Karpas-422 (cell line): ENCODE measurements at regions not wholly inside any gene's neighbourhood (a gene's known extent, or its start where the extent isn't known, plus 50 kb on each side); places are given as distances from the start of the nearest gene placed in this dataset.

Experiments
- DNase-seq: peaks from one replicate; pipeline ENCODE4 v3.0.0-alpha.2; 2015
- H2AFZ ChIP-seq: fragments of 200-600 bp; sonication (generic); 2 replicates; pipeline ENCODE4 v1.6.1; 2014; ENCODE audit warnings: antibody characterized with exemption, low read length, mixed read lengths
- H3K27ac ChIP-seq: fragments of 200-600 bp; sonication (generic); 2 replicates; pipeline ENCODE4 v1.5.1; 2014; ENCODE audit warnings: mild to moderate bottlenecking, low read length, moderate library complexity
- H3K27me3 ChIP-seq: fragments of 200-600 bp; sonication (generic); 2 replicates; pipeline ENCODE4 v1.6.1; 2014; ENCODE audit warnings: low read length, mixed read lengths
- H3K36me3 ChIP-seq: fragments of 200-600 bp; sonication (generic); 2 replicates; pipeline ENCODE4 v1.6.1; 2014; ENCODE audit warnings: low read length, mixed read lengths; ENCODE audit not compliant: insufficient read depth
- H3K4me1 ChIP-seq: fragments of 200-600 bp; sonication (generic); 2 replicates; pipeline ENCODE4 v1.6.1; 2014; ENCODE audit warnings: mild to moderate bottlenecking, low read length, mixed read lengths
- H3K4me2 ChIP-seq: fragments of 200-600 bp; sonication (generic); 2 replicates; pipeline ENCODE4 v1.6.1; 2014; ENCODE audit warnings: low read length, low read depth, mild to moderate bottlenecking; ENCODE audit not compliant: poor library complexity, severe bottlenecking
- H3K4me3 ChIP-seq: fragments of 200-600 bp; sonication (generic); 2 replicates; pipeline ENCODE4 v1.5.1; 2014; ENCODE audit warnings: mild to moderate bottlenecking, antibody characterized with exemption, low read length, mixed read lengths
- H3K79me2 ChIP-seq: fragments of 200-600 bp; sonication (generic); 2 replicates; pipeline ENCODE4 v1.6.1; 2014; ENCODE audit warnings: mild to moderate bottlenecking, low read length, mixed read lengths
- H3K9ac ChIP-seq: fragments of 200-600 bp; sonication (generic); 2 replicates; pipeline ENCODE4 v1.6.0; 2014; ENCODE audit warnings: low read length
- H3K9me2 ChIP-seq: fragments of 200-600 bp; sonication (generic), shearing (Covaris generic); replicated peaks from 2 replicates; pipeline ENCODE4 v1.6.0; 2014; ENCODE audit warnings: mild to moderate bottlenecking, low read length, moderate library complexity; ENCODE audit not compliant: insufficient read depth
- H3K9me3 ChIP-seq: fragments of 300-700, 200-600 bp; sonication (generic); 2 replicates; pipeline ENCODE4 v1.6.1; 2014; ENCODE audit warnings: low read length, mixed read lengths
- H4K20me1 ChIP-seq: fragments of 200-600 bp; sonication (generic); 2 replicates; pipeline ENCODE4 v1.6.1; 2014; ENCODE audit warnings: mild to moderate bottlenecking, antibody characterized with exemption, low read length, low read depth; ENCODE audit not compliant: insufficient read depth

DNA sequence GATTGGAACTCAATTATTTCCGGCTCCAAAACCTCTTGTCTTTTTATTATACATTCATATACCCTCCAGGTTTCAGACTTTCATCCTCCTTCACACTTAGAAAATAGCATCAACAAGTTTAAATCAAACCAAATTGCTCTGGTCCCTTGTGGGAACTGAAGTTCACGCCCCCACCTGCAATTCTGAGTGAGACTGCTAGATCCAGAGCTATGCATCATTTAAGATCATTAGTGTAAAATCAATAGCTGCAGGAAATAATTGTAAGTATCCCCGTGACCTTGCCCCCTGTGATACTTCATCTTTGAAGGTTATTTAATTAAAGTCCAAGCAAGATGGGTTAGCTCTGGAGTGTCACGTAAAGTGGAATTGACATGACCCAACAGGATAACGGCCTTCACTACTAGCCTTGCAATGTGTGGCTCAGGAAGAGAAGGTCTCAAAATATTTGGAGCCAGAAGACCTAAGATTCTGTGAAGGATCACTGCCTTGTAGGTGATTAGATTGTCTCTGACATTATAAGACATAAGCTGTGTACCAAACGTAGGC lies 742.2 kb upstream of the LRRC4C start:
- H3K9me3 ChIP-seq = peaks cover 15% of the 10 kb centered on the region
- H3K36me3 ChIP-seq = no peaks in the 10 kb centered on the region
- H3K79me2 ChIP-seq = no peaks in the 10 kb centered on the region
- no peaks in the 10 kb centered on the region for H4K20me1 ChIP-seq
- no peak for DNase-seq
- H3K4me3 ChIP-seq = no peak overlapping the region
- H3K4me2 ChIP-seq = no peak overlapping the region
- H3K9me2 ChIP-seq = no peaks in the 10 kb centered on the region
- H3K27me3 ChIP-seq = no peaks in the 10 kb centered on the region
- H3K4me1 ChIP-seq = no peaks in the 10 kb centered on the region
- H3K9ac ChIP-seq = no peak overlapping the region
- no peak overlapping the region for H3K27ac ChIP-seq
- H2AFZ ChIP-seq = no peak overlapping the region

DNA sequence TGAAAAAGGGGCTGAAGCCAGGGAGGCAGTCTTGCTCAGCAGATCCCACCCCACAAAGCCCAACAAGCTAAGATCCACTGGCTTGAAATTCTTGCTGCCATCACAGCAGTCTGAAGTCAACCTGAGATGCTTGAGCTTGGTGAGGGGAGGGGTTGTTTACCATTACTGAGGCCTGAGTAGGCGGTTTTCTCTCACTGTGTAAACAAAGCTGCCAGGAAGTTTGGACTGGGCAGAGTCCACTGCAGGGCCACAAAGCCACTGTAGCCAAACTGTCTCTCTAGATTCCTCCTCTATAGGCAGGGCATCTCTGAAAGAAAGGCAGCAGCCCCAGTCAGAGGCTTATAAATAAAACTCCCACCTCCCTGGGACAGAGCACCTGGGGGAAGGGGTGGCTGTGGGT lies 746.1 kb upstream of the LRRC4C start:
- Histone ChIP-seq H3K27ac (no peak overlapping the region), H3K79me2 (no peaks in the 10 kb centered on the region), H3K9ac (no peak overlapping the region), H3K4me3 (no peak overlapping the region), H4K20me1 (no peaks in the 10 kb centered on the region), H3K36me3 (no peaks in the 10 kb centered on the region), H3K9me2 (no peaks in the 10 kb centered on the region), H3K4me1 (no peaks in the 10 kb centered on the region), H3K9me3 (peaks cover 4% of the 10 kb centered on the region; the same call in 1 of the 2 replicates), H2AFZ (no peak overlapping the region), H3K27me3 (no peaks in the 10 kb centered on the region), H3K4me2 (no peak overlapping the region)
- no peak for DNase-seq

DNA sequence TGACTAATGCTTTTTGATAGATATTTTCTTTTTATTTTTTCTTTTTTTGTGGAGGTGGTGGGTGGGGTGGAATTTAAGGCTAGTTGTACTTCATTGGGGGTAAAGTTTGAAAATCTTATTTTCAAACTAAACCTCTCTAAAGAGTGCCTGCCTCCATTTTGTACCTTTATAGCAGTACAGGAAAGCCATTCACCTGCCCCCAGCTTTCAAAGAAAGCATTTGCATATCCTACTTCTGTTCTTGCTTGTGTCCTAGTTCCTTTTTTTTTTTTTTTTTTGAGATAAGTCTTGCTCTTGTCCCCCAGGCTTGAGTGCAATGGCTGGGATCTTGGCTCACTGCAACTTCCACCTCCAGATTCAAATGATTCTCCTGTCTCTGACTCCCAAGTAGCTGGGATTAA lies 766.2 kb upstream of the LRRC4C start:
- peaks cover 10% of the 10 kb centered on the region for H3K9me3 ChIP-seq
- no peaks in the 10 kb centered on the region for H4K20me1 ChIP-seq
- H3K27ac ChIP-seq = no peak overlapping the region
- no peak for DNase-seq
- no peaks in the 10 kb centered on the region for H3K9me2 ChIP-seq
- no peaks in the 10 kb centered on the region for H3K4me1 ChIP-seq
- H3K4me2 ChIP-seq = no peak overlapping the region
- H3K27me3 ChIP-seq = no peaks in the 10 kb centered on the region
- no peak overlapping the region for H3K9ac ChIP-seq
- H3K79me2 ChIP-seq = no peaks in the 10 kb centered on the region
- H2AFZ ChIP-seq = no peak overlapping the region
- no peak overlapping the region for H3K4me3 ChIP-seq
- H3K36me3 ChIP-seq = no peaks in the 10 kb centered on the region

DNA sequence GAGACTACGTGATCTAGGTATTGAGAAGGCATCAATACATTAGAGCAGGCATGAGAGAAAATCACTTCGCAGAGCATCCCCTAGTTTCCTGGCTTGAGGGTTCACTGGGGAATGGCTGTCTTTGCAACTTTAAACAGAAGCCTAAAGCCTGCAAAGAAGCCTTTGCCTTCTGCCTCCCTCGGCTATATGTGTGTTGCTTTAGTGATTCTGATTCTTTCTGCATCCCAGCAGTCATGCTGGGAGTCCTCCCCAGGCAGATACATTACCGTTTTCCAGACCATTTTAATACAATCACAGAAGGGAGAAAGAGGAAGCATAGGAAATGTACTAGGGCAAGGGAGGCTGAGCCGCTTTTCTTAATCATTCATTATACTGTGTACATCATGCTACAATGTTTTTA lies 773.2 kb upstream of the LRRC4C start:
- Histone ChIP-seq H3K9me2 (no peaks in the 10 kb centered on the region), H2AFZ (no peak overlapping the region), H3K4me3 (no peak overlapping the region), H3K4me2 (no peak overlapping the region), H3K9me3 (peaks cover 9% of the 10 kb centered on the region; the same call in 1 of the 2 replicates), H3K27ac (no peak overlapping the region), H3K27me3 (no peaks in the 10 kb centered on the region), H3K79me2 (no peaks in the 10 kb centered on the region), H4K20me1 (no peaks in the 10 kb centered on the region), H3K4me1 (no peaks in the 10 kb centered on the region), H3K9ac (no peak overlapping the region), H3K36me3 (no peaks in the 10 kb centered on the region)
- DNase-seq = no peak

DNA sequence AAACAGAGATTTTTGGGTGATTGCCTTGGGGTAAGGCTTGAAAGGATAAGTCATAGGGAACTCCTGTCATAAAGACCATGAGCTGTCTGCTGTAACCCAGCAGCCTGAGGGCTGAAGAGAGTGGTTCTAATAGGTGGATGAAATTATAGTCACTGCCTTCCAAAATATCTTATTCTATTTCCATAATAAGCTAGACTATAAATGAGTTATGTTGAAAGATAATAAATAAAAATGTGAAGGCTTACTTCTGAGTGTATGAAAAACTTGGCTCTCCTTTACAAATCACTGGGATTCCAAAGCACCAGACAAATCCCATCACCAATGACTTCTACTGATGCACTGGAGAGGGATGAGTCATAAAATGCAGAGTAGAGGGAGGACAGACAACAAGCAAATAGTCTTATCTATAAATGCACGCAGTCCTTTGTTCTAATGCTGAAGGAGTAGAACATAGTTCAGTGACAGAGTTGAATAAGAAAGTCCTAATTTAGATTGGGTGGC lies 775.0 kb upstream of the LRRC4C start:
- H3K36me3 ChIP-seq = no peaks in the 10 kb centered on the region
- H3K9me3 ChIP-seq = peaks cover 9% of the 10 kb centered on the region; the same call in 1 of the 2 replicates
- H2AFZ ChIP-seq = no peak overlapping the region
- DNase-seq = no peak
- H3K4me2 ChIP-seq = no peak overlapping the region
- H4K20me1 ChIP-seq = no peaks in the 10 kb centered on the region
- H3K4me1 ChIP-seq = no peaks in the 10 kb centered on the region
- H3K27me3 ChIP-seq = no peaks in the 10 kb centered on the region
- no peak overlapping the region for H3K4me3 ChIP-seq
- H3K79me2 ChIP-seq = no peaks in the 10 kb centered on the region
- no peak overlapping the region for H3K9ac ChIP-seq
- H3K9me2 ChIP-seq = no peaks in the 10 kb centered on the region
- no peak overlapping the region for H3K27ac ChIP-seq

DNA sequence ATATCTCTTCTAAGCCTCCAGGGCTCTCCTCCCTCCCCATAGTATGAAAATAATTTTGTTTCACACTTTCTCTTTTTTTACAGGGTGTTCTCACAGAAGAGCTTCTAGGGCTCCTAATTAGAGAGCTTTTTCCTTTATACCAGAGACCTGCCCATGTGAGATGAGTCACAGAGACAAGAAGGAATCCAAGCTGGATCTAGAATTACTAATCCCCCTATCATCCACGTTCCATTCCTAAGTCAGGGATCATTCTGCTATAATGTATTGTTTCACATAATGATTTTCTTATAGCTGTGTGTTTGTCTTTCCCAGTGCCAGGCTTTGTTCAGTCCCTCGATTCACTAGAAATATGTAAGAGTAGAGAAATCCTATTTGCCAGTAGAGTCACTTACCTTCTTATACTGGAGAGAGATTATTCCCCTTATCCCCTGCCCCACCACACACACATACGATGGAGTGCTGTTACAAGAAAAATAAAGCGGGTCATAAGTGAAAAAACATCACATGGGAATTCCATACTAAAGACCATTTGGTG lies 778.3 kb upstream of the LRRC4C start:
- Histone ChIP-seq H3K4me2 (no peak overlapping the region), H2AFZ (no peak overlapping the region), H3K4me1 (no peaks in the 10 kb centered on the region), H3K27me3 (no peaks in the 10 kb centered on the region), H3K79me2 (no peaks in the 10 kb centered on the region), H4K20me1 (no peaks in the 10 kb centered on the region), H3K4me3 (no peak overlapping the region), H3K9me2 (no peaks in the 10 kb centered on the region), H3K36me3 (no peaks in the 10 kb centered on the region), H3K27ac (no peak overlapping the region), H3K9me3 (peaks cover 9% of the 10 kb centered on the region; the same call in 1 of the 2 replicates), H3K9ac (no peak overlapping the region)
- no peak for DNase-seq

DNA sequence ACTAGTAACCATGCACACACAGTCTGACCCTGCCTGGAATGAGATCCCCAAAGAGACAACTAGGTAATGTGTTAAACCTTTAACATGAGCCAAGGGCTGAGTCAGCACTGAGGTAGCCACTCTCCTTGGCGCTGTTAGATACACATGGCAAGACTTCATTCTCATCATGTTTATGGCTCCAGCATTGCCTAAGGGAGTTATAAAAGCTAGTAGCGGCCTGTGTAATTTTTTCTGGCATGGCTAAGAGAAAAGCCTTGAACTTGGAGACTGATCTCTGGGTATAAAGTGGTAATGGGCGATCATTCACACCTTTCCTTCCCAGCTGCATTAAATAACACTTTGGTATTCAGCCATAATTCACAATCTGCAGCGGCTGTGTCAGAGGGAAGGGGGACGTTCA lies 779.7 kb upstream of the LRRC4C start:
- Histone ChIP-seq H3K4me2 (no peak overlapping the region), H3K79me2 (no peaks in the 10 kb centered on the region), H2AFZ (no peak overlapping the region), H3K9me3 (peaks cover 9% of the 10 kb centered on the region; the same call in 1 of the 2 replicates), H4K20me1 (no peaks in the 10 kb centered on the region), H3K4me3 (no peak overlapping the region), H3K27me3 (no peaks in the 10 kb centered on the region), H3K27ac (no peak overlapping the region), H3K9me2 (no peaks in the 10 kb centered on the region), H3K9ac (no peak overlapping the region), H3K36me3 (no peaks in the 10 kb centered on the region), H3K4me1 (no peaks in the 10 kb centered on the region)
- no peak for DNase-seq

DNA sequence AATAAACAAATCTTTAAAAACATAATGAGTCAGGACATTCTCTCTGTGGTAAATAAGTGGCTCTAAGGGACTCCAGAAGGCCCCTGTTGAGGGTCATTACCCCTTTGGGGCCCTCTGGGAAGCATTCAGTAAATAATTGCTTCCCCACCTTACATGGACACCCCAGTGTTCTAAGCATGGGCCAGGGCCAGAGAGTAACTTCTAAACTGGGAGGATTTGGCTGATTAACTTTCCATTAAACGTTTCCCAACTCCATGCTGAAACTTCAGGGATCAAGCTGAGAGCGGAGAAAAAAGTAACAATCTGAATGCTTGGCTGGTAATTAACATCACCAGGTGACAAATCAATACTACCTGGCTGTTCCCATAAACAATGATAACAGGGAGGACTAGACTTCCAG lies 783.9 kb upstream of the LRRC4C start:
- H3K4me2 ChIP-seq = no peak overlapping the region
- no peaks in the 10 kb centered on the region for H3K4me1 ChIP-seq
- H3K4me3 ChIP-seq = no peak overlapping the region
- no peak overlapping the region for H2AFZ ChIP-seq
- no peak overlapping the region for H3K9ac ChIP-seq
- no peaks in the 10 kb centered on the region for H3K36me3 ChIP-seq
- no peaks in the 10 kb centered on the region for H3K27me3 ChIP-seq
- DNase-seq = no peak
- H3K9me3 ChIP-seq = peaks cover 3% of the 10 kb centered on the region; the same call in 1 of the 2 replicates
- H3K79me2 ChIP-seq = no peaks in the 10 kb centered on the region
- H3K9me2 ChIP-seq = no peaks in the 10 kb centered on the region
- no peak overlapping the region for H3K27ac ChIP-seq
- H4K20me1 ChIP-seq = no peaks in the 10 kb centered on the region
